H54 (cell line): ENCODE measurements at regions not wholly inside any gene's neighbourhood (a gene's known extent, or its start where the extent isn't known, plus 50 kb on each side); places are given as distances from the start of the nearest gene placed in this dataset.

ENCODE experiments used
- DNase-seq: peaks from one replicate; pipeline ENCODE4 v3.0.0; 2011; ENCODE audit warnings: low spot score, mixed read lengths; ENCODE audit not compliant: insufficient read length
- FAIRE-seq: peaks from 3 replicates; lab custom pipeline; 2011; peaks lifted over from hg19 to GRCh38; lab: Jason Lieb, UNC
- POLR2A ChIP-seq: IDR thresholded peaks from 2 replicates; pipeline ENCODE4 v1.6.1; 2011; ENCODE audit warnings: low read depth, mild to moderate bottlenecking, low read length

GRCh38 chr2:23292024-23292423 is 93.0 kb upstream of the KLHL29 start:
- no peak for FAIRE-seq
- DNase-seq = no peak
- no peak for TF ChIP-seq POLR2A

- DNase-seq (no peak), FAIRE-seq (no peak)
- no peak for TF ChIP-seq POLR2A
Observed at GRCh38 chr2:23293063-23293462, 91.9 kb upstream of the KLHL29 start.

- no peak for TF ChIP-seq POLR2A
- no peak for FAIRE-seq
- no peak for DNase-seq
Observed at GRCh38 chr2:23293731-23294130, 91.2 kb upstream of the KLHL29 start.

DNA sequence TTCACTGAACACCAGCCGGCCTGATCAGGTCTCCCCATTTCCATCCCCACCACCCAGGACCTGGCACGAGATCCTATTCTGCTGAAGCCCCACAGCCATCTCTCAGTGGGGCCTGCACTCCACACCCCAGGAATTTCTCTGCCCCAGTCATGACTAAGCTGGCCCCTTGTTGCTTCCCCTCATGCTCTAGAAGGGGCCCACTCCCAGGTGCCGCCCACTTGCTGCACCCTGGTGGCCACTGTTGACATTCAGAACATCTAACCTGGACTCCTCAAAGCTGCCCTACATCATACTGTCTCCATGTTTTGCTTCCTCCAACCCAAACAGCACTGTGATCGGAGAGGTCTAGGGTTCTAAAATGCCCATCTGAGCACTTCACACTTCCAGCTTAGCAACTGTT is 90.7 kb upstream of the KLHL29 start:
- FAIRE-seq (no peak), DNase-seq (no peak)
- no peak for TF ChIP-seq POLR2A

DNA sequence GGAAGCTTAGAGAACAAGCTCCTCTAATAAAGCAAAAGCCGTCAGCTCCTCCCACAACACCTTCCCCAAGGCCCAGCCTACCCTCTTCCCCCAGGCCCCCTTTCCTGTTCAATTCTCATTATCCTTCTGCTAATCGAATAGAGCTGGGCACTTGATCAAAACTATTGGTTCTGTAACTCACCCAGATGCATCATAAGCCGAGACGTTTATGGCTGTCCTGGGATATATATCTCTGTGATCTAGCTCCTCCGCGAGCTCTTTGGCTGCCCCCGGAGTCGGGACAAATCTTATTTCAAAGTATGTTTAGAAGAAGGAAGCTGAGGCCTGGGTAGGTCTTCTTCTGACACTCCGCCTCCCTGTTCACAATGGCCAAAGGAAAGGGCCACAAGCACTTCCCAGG is 88.3 kb upstream of the KLHL29 start:
- no peak for TF ChIP-seq POLR2A
- DNase-seq (no peak), FAIRE-seq (no peak)

- no peak for DNase-seq
- no peak for FAIRE-seq
- no peak for TF ChIP-seq POLR2A
Observed at GRCh38 chr2:23297112-23297511, 87.9 kb upstream of the KLHL29 start.

GRCh38 chr2:23298551-23298950 is 86.4 kb upstream of the KLHL29 start:
- FAIRE-seq = no peak
- TF ChIP-seq POLR2A = no peak
- no peak for DNase-seq

GRCh38 chr2:23299476-23300195 is 85.3 kb upstream of the KLHL29 start:
- no peak for FAIRE-seq
- TF ChIP-seq POLR2A = no peak
- DNase-seq = no peak

DNA sequence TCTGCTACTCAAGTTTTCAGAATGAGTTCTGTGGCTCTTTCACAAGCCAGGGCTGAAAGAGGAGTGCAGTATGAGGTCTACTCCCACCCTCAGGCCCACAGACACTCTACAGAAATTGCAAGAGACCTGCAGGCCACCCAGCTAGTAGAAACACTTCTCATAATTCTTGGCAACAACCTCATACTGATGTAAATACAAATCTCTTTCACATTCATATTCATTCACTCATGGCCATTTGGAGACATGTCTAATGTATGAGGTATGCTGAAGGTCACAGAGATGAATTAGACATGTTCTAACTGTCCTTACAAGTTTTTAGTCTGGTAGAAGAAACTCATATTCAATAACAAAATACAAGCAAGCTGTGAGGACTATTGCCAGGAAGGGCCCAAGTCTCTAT is 83.8 kb upstream of the KLHL29 start:
- no peak for FAIRE-seq
- DNase-seq = no peak
- no peak for TF ChIP-seq POLR2A

DNA sequence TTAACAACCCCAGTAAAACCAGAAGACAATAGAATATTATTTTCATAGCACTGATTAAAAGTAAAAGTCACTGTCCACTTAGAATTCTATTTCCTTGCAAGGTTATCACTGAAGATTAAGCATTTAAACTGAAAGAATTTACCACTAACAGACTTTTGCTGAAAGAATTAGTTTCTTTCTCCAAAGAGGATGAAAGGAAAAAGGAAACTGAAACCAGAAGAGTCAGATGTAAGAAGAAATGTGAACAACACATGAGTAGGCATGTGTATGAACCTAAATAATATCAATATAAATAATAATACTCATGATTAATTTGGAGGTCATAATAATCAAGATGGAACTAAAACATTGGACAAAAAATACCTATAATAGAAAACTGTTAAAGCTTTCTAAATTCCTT is 82.4 kb upstream of the KLHL29 start:
- no peak for DNase-seq
- no peak for FAIRE-seq
- TF ChIP-seq POLR2A = no peak

DNA sequence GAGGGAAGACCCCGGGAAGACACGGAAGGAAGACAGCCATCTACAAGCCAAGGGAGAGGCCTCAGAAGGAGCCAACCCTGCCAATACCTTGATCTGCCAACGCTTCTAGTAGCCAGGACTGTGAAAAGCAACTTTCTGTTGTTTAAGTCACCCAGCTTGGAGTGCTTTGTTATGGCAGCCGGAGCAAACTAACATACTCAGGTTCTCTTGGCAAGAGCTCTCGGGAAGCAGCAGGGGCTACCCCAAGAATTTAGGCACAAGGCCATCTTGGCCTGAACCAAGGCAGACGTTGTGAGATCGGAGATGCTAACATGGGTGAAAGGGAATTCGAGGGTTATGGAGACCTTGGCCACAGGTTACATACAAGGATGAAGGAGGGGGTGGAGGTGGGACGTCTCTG is 78.6 kb upstream of the KLHL29 start:
- no peak for DNase-seq

GRCh38 chr2:23311186-23311585 is 73.8 kb upstream of the KLHL29 start:
- FAIRE-seq (no peak), DNase-seq (no peak)
- TF ChIP-seq POLR2A = no peak

More for the DNA sequence above, 78.6 kb upstream of the KLHL29 start:
- FAIRE-seq = no peak
- TF ChIP-seq POLR2A = no peak

DNA sequence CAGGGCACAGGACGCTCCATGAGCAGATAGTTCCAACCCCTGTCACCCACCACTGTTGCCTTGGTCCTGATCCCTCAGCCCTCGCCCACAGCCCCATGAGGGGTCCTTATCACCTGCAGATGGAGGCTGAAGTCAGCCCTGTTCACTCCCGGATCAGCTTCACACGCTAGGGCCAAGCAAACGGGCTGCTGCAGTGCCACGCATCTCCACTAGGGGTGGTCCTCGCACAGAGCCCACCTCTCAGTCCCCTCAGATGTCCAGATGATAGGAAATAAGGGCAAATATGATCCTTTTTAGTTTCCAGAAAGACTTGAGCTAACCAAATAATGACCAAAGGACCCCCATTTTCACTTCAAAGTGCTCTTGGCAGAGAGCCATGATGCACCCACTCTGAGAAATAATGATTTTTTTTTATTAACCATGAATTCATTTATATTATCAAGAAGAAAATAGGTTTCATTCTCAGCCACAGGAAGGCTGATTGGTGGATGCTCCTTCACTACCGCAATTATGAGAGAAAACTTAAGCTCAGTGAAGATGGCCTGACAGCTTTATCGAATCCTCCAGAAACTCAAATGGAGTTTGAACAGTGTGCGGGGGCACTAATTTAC is 71.9 kb upstream of the KLHL29 start:
- no peak for TF ChIP-seq POLR2A
- DNase-seq (peak; percentile 26), FAIRE-seq (no peak)

- TF ChIP-seq POLR2A = no peak
- no peak for FAIRE-seq
Observed at GRCh38 chr2:23314687-23315086, 70.3 kb upstream of the KLHL29 start.

DNA sequence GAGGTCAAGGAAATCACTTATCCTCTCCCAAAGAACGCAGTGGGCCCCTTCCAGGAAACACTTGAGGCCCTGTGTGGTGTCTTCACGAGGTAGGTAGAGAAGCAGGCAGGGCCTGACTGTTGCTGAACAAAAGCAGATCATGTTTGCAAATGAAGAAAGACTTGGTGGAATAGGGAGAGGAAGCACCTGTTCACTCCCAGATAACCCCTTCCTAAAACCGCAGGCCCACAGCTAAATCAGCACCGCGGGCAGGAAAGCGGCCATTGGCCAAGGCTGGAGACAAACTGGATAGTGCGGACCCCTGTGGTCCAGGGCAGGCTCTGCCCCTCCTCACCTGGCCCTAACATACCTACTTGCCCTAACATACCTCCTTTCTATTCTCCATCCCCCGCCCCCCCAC is 64.9 kb upstream of the KLHL29 start:
- FAIRE-seq (no peak), DNase-seq (no peak)
- no peak for TF ChIP-seq POLR2A

More at GRCh38 chr2:23314687-23315086, 70.3 kb upstream of the KLHL29 start:
- DNase-seq = no peak

DNA sequence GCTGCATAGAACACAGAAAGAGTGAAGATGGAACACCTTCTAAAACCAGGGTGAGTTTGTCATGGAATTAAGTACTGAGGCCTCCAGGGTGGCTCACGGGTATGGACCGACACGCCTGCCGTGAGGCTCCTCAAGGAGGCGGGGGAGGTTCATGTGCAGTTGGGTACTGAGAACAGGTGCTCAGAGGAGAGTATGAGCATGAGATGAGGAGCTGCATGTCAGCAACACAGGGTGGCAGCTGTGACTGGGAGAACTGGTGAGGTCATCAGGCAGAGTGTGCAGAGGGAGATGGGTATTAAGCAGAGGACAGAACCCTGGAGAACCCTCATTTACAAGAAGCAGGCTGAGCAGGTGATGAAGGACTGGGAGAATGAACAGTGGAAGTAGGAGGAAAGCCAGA is 63.2 kb upstream of the KLHL29 start:
- DNase-seq = no peak
- no peak for FAIRE-seq

More for the DNA sequence above, 63.2 kb upstream of the KLHL29 start:
- no peak for TF ChIP-seq POLR2A
